SK-N-SH treated with all-trans-retinoic acid at 6 μM for 48 hours (cell line): ENCODE measurements at regions not wholly inside any gene's neighbourhood (a gene's known extent, or its start where the extent isn't known, plus 50 kb on each side); places are given as distances from the start of the nearest gene placed in this dataset.

ENCODE experiments used
- ARNTL ChIP-seq: fragments of 450-650 bp; formaldehyde crosslinking; IDR thresholded peaks from 2 replicates; pipeline ENCODE4 v1.5.0; 2020; ENCODE audit warnings: low read depth, mild to moderate bottlenecking, moderate library complexity, borderline replicate concordance
- BACH2 ChIP-seq: fragments of 250-450 bp; sonication (Bioruptor Pico); IDR thresholded peaks from 2 replicates; pipeline ENCODE4 v1.9.0; 2021; ENCODE audit warnings: mild to moderate bottlenecking, borderline replicate concordance
- OSR1 ChIP-seq: fragments of 250-450 bp; sonication (Bioruptor Pico); IDR thresholded peaks from 2 replicates; pipeline ENCODE4 v1.8.0; 2022; ENCODE audit warnings: moderate library complexity, mild to moderate bottlenecking, inconsistent platforms
- TOX ChIP-seq: fragments of 250-450 bp; sonication (Bioruptor Pico); IDR thresholded peaks from 2 replicates; pipeline ENCODE4 v1.8.0; 2021; ENCODE audit warnings: mild to moderate bottlenecking, moderate library complexity, borderline replicate concordance
- ZFP3 ChIP-seq: fragments of 250-450 bp; sonication (Bioruptor Pico); IDR thresholded peaks from 2 replicates; pipeline ENCODE4 v1.5.0; 2020; ENCODE audit warnings: mild to moderate bottlenecking, moderate library complexity
- TF ChIP-seq, protein P1 (sequence below): fragments of 250-450 bp; sonication (Bioruptor Pico); IDR thresholded peaks from 2 replicates; pipeline ENCODE4 v1.8.0; 2021; ENCODE audit warnings: low read depth, mild to moderate bottlenecking, moderate library complexity, borderline replicate concordance
- TF ChIP-seq, protein P2 (sequence below): fragments of 250-450 bp; sonication (Bioruptor Pico); IDR thresholded peaks from 2 replicates; pipeline ENCODE4 v1.5.1; 2020; ENCODE audit warnings: low read depth, mild to moderate bottlenecking, moderate library complexity

- TF ChIP-seq ARNTL = no peak
- TF ChIP-seq TOX (CRISPR knock-in tag) = no peak
- no peak for TF ChIP-seq OSR1
- TF ChIP-seq, protein P1, sequence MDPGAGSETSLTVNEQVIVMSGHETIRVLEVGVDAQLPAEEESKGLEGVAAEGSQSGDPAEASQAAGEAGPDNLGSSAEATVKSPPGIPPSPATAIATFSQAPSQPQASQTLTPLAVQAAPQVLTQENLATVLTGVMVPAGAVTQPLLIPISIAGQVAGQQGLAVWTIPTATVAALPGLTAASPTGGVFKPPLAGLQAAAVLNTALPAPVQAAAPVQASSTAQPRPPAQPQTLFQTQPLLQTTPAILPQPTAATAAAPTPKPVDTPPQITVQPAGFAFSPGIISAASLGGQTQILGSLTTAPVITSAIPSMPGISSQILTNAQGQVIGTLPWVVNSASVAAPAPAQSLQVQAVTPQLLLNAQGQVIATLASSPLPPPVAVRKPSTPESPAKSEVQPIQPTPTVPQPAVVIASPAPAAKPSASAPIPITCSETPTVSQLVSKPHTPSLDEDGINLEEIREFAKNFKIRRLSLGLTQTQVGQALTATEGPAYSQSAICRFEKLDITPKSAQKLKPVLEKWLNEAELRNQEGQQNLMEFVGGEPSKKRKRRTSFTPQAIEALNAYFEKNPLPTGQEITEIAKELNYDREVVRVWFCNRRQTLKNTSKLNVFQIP (CRISPR knock-in tag) = no peak
- TF ChIP-seq BACH2 (CRISPR knock-in tag) = no peak
- TF ChIP-seq, protein P2, sequence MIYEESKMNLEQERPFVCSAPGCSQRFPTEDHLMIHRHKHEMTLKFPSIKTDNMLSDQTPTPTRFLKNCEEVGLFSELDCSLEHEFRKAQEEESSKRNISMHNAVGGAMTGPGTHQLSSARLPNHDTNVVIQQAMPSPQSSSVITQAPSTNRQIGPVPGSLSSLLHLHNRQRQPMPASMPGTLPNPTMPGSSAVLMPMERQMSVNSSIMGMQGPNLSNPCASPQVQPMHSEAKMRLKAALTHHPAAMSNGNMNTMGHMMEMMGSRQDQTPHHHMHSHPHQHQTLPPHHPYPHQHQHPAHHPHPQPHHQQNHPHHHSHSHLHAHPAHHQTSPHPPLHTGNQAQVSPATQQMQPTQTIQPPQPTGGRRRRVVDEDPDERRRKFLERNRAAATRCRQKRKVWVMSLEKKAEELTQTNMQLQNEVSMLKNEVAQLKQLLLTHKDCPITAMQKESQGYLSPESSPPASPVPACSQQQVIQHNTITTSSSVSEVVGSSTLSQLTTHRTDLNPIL (CRISPR knock-in tag) = no peak
- TF ChIP-seq ZFP3 (CRISPR knock-in tag) = no peak
Measured at GRCh38 chr15:47584316-47584715, 133.0 kb upstream of the SEMA6D start.
